ENCODE measurements at regions not wholly inside any gene's neighbourhood (a gene's known extent, or its start where the extent isn't known, plus 50 kb on each side); places are given as distances from the start of the nearest gene placed in this dataset.

DNA sequence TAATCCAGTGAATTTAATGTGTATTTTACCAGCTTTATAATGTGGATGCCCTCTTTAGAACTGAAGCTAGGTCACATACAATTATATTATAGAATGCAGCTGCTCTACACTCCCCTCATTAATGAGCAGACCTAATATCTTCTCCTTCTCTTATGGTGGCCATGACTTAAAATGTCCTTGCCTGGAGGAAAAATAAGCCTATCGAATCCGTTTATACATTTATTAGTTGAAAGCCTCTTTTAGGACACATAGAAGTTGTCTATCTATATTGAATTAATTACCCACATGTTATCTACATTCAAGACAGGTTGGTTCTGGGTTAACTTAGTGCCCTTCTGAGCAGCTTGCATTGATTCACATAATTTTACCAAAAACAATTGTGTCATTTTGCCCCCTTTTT, 1716.8 kb downstream of the HACE1 start:
- TF ChIP-seq CEBPB (IDR thresholded peaks at IDR 0.05) (no peak), TCF12 (IDR thresholded peaks at IDR 0.05; ENCODE audit: low read depth) (no peak), YY1 (IDR thresholded peaks at IDR 0.05; ENCODE audit: low read depth) (no peak), RAD21 (IDR thresholded peaks at IDR 0.05; ENCODE audit: low read depth) (no peak), EP300 (IDR thresholded peaks at IDR 0.05; ENCODE audit: borderline replicate concordance) (no peak), CREB1 (IDR thresholded peaks at IDR 0.05; ENCODE audit: low read depth) (no peak), TAF1 (IDR thresholded peaks at IDR 0.05; ENCODE audit: low read depth) (no peak), TEAD4 (IDR thresholded peaks at IDR 0.05) (no peak), FOXM1 (IDR thresholded peaks at IDR 0.05; ENCODE audit: borderline replicate concordance, low read depth) (no peak), USF1 (IDR thresholded peaks at IDR 0.05) (no peak)
- TF ChIP-seq, protein P1, sequence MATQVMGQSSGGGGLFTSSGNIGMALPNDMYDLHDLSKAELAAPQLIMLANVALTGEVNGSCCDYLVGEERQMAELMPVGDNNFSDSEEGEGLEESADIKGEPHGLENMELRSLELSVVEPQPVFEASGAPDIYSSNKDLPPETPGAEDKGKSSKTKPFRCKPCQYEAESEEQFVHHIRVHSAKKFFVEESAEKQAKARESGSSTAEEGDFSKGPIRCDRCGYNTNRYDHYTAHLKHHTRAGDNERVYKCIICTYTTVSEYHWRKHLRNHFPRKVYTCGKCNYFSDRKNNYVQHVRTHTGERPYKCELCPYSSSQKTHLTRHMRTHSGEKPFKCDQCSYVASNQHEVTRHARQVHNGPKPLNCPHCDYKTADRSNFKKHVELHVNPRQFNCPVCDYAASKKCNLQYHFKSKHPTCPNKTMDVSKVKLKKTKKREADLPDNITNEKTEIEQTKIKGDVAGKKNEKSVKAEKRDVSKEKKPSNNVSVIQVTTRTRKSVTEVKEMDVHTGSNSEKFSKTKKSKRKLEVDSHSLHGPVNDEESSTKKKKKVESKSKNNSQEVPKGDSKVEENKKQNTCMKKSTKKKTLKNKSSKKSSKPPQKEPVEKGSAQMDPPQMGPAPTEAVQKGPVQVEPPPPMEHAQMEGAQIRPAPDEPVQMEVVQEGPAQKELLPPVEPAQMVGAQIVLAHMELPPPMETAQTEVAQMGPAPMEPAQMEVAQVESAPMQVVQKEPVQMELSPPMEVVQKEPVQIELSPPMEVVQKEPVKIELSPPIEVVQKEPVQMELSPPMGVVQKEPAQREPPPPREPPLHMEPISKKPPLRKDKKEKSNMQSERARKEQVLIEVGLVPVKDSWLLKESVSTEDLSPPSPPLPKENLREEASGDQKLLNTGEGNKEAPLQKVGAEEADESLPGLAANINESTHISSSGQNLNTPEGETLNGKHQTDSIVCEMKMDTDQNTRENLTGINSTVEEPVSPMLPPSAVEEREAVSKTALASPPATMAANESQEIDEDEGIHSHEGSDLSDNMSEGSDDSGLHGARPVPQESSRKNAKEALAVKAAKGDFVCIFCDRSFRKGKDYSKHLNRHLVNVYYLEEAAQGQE (IDR thresholded peaks at IDR 0.05; ENCODE audit: low read depth) = no peak
- TF ChIP-seq, protein P2, sequence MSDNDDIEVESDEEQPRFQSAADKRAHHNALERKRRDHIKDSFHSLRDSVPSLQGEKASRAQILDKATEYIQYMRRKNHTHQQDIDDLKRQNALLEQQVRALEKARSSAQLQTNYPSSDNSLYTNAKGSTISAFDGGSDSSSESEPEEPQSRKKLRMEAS (IDR thresholded peaks at IDR 0.05) = no peak

All from Ishikawa (cell line).